Mammary epithelial cell (primary cell): ENCODE measurements at regions not wholly inside any gene's neighbourhood (a gene's known extent, or its start where the extent isn't known, plus 50 kb on each side); places are given as distances from the start of the nearest gene placed in this dataset.

Source experiments
- EZH2 ChIP-seq: IDR thresholded peaks from 2 replicates; pipeline ENCODE4 v1.6.1; 2012; ENCODE audit warnings: low read length, inconsistent platforms, borderline replicate concordance
- TF ChIP-seq, protein P1 (sequence below), 2 donors: IDR thresholded peaks in 1 of 2; conservative IDR thresholded peaks in 1 of 2; 2 replicates each; pipeline ENCODE4 v1.5.1; 2011 to 2012; ENCODE audit warnings: inconsistent platforms in 2 of 2, low read length in 2 of 2, mild to moderate bottlenecking in 2 of 2, control low read depth in 1 of 2, low read depth in 1 of 2; ENCODE audit not compliant: insufficient read depth in 1 of 2; ENCODE audit errors: extremely low read depth in 1 of 2

DNA sequence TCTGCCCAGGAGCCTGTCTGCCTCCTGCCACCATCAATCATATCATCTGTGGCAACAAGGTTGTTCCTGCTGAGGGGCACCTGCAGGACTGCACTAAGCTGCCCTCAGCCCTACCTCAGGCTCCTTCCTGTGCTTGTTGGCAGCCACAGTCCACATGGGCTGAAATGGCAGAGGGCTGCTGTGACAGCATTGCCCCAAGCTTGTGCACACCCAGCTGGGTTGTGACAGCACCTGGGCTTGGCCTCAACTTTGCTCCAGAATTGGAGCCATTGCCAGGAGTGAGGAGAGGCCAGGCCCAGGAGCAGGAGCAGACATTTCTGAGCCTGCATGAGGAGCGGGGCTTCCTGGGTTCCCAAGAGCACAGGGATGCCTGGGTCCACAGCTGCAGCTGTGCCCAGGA lies 340.9 kb upstream of the CHRM2 start:
- TF ChIP-seq EZH2 = no peak
- TF ChIP-seq, protein P1, sequence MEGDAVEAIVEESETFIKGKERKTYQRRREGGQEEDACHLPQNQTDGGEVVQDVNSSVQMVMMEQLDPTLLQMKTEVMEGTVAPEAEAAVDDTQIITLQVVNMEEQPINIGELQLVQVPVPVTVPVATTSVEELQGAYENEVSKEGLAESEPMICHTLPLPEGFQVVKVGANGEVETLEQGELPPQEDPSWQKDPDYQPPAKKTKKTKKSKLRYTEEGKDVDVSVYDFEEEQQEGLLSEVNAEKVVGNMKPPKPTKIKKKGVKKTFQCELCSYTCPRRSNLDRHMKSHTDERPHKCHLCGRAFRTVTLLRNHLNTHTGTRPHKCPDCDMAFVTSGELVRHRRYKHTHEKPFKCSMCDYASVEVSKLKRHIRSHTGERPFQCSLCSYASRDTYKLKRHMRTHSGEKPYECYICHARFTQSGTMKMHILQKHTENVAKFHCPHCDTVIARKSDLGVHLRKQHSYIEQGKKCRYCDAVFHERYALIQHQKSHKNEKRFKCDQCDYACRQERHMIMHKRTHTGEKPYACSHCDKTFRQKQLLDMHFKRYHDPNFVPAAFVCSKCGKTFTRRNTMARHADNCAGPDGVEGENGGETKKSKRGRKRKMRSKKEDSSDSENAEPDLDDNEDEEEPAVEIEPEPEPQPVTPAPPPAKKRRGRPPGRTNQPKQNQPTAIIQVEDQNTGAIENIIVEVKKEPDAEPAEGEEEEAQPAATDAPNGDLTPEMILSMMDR (conservative IDR thresholded peaks at IDR 0.05 in 1 of 2, IDR thresholded peaks at IDR 0.05 in 1 of 2; ENCODE audit: extremely low read depth in 1 of 2, insufficient read depth in 1 of 2, low read depth in 1 of 2, low read length in 2 of 2) = no peak
